DND-41 (cell line): ENCODE measurements at regions not wholly inside any gene's neighbourhood (a gene's known extent, or its start where the extent isn't known, plus 50 kb on each side); places are given as distances from the start of the nearest gene placed in this dataset.
"Not testable (repeated sequence)": the region's sequence is repeated elsewhere in the genome, so short reads cannot be mapped to it uniquely, and the experiment has no call there.

Source experiments
- ATAC-seq: fragments of 200-7000 bp; cut with Tn5 transposase; 3 replicates; pipeline ENCODE4 v1.9.1; 2021; ENCODE audit warnings: low read depth; ENCODE audit not compliant: insufficient read depth
- DNase-seq: peaks from one replicate; pipeline ENCODE4 v3.0.0-alpha.2; 2020
- H2AFZ ChIP-seq: 2 replicates; pipeline ENCODE4 v1.6.0; 2012; ENCODE audit warnings: low read depth, low read length
- H3K27ac ChIP-seq: 2 replicates; pipeline ENCODE4 v1.5.1; 2012; ENCODE audit warnings: low read length, inconsistent platforms
- H3K27me3 ChIP-seq: fragments of 200-600 bp; sonication (generic); 2 replicates; pipeline ENCODE4 v1.6.0; 2012; ENCODE audit warnings: low read length, mild to moderate bottlenecking, inconsistent platforms; ENCODE audit not compliant: insufficient read depth, poor library complexity
- H3K36me3 ChIP-seq: 2 replicates; pipeline ENCODE4 v1.5.1; 2012; ENCODE audit warnings: low read length, inconsistent platforms; ENCODE audit not compliant: insufficient read depth
- H3K4me1 ChIP-seq: 2 replicates; pipeline ENCODE4 v1.5.1; 2012; ENCODE audit warnings: mild to moderate bottlenecking, low read length; ENCODE audit not compliant: insufficient read depth
- H3K4me2 ChIP-seq: 2 replicates; pipeline ENCODE4 v1.6.0; 2012; ENCODE audit warnings: mild to moderate bottlenecking, moderate library complexity, low read length, inconsistent platforms; ENCODE audit not compliant: insufficient read depth
- H3K4me3 ChIP-seq, 2 experiments: fragments of 200-600 bp in 1 of 2; shearing (Covaris generic) in 1 of 2; 2 replicates each; pipeline ENCODE4 v1.5.1; 2012 to 2016; ENCODE audit warnings: inconsistent platforms in 2 of 2, low read length in 2 of 2, mild to moderate bottlenecking in 2 of 2, low read depth in 1 of 2, moderate library complexity in 1 of 2
- H3K79me2 ChIP-seq: 2 replicates; pipeline ENCODE4 v1.6.0; 2012; ENCODE audit warnings: low read length, inconsistent platforms; ENCODE audit not compliant: insufficient read depth
- H3K9ac ChIP-seq: 2 replicates; pipeline ENCODE4 v1.6.0; 2012; ENCODE audit warnings: low read depth, mild to moderate bottlenecking, inconsistent platforms, low read length, moderate library complexity
- H3K9me3 ChIP-seq: 2 replicates; pipeline ENCODE4 v1.5.1; 2012; ENCODE audit warnings: low read length, moderate library complexity, mild to moderate bottlenecking, inconsistent platforms; ENCODE audit not compliant: insufficient read depth, severe bottlenecking
- H4K20me1 ChIP-seq: 2 replicates; pipeline ENCODE4 v1.6.0; 2012; ENCODE audit warnings: low read length; ENCODE audit not compliant: insufficient read depth
- CTCF ChIP-seq: IDR thresholded peaks from 2 replicates; pipeline ENCODE4 v1.5.1; 2012; ENCODE audit warnings: borderline replicate concordance, low read length, moderate library complexity, mild to moderate bottlenecking; ENCODE audit not compliant: poor library complexity, severe bottlenecking; ENCODE audit errors: extremely low read depth
- EZH2 ChIP-seq: IDR thresholded peaks from 3 replicates; pipeline ENCODE4 v1.6.1; 2012; ENCODE audit warnings: borderline replicate concordance, low read depth, mild to moderate bottlenecking, moderate library complexity, low read length, inconsistent platforms; ENCODE audit not compliant: severe bottlenecking

GRCh38 chr15:89019436-89019835, 68.8 kb upstream of the ABHD2 start:
- DNase-seq: no peak

GRCh38 chr15:89021224-89021623, 67.0 kb upstream of the ABHD2 start:
- Histone ChIP-seq H3K27me3 (peaks cover 17% of the 10 kb centered on the region), H3K9me3 (no peaks in the 10 kb centered on the region), H3K36me3 (no peaks in the 10 kb centered on the region), H3K4me3 (no peak overlapping the region), H3K79me2 (no peaks in the 10 kb centered on the region), H3K4me1 (peaks cover 9% of the 10 kb centered on the region), H3K27ac (no peak overlapping the region), H3K9ac (no peak overlapping the region), H2AFZ (no peak overlapping the region), H4K20me1 (no peaks in the 10 kb centered on the region), H3K4me2 (no peak overlapping the region)
- DNase-seq (no peak), ATAC-seq (no peak)
- TF ChIP-seq EZH2 (no peak), CTCF (no peak)

More at GRCh38 chr15:89019436-89019835, 68.8 kb upstream of the ABHD2 start:
- Histone ChIP-seq H3K4me2 (no peak overlapping the region), H3K27me3 (peaks cover 17% of the 10 kb centered on the region), H3K4me1 (peaks cover 9% of the 10 kb centered on the region), H3K27ac (no peak overlapping the region), H3K9me3 (no peaks in the 10 kb centered on the region), H3K36me3 (no peaks in the 10 kb centered on the region), H4K20me1 (no peaks in the 10 kb centered on the region), H2AFZ (no peak overlapping the region), H3K9ac (no peak overlapping the region), H3K4me3 (no peak overlapping the region), H3K79me2 (no peaks in the 10 kb centered on the region)
- TF ChIP-seq EZH2: no peak
- no peak for TF ChIP-seq CTCF
- ATAC-seq: no peak

GRCh38 chr15:89021886-89022285, 66.4 kb upstream of the ABHD2 start:
- not testable (repeated sequence) for DNase-seq, H3K9me3 ChIP-seq, ATAC-seq, H3K4me3 ChIP-seq, H3K9ac ChIP-seq, H3K36me3 ChIP-seq, H3K27ac ChIP-seq, H3K79me2 ChIP-seq, H3K4me1 ChIP-seq, H3K4me2 ChIP-seq, H4K20me1 ChIP-seq, H2AFZ ChIP-seq
- H3K27me3 ChIP-seq: peaks cover 13% of the 10 kb centered on the region

- TF ChIP-seq EZH2 (no peak), CTCF (no peak)
- Histone ChIP-seq H3K27ac (no peak overlapping the region), H2AFZ (no peak overlapping the region), H3K9me3 (no peaks in the 10 kb centered on the region), H3K4me2 (no peak overlapping the region), H3K36me3 (no peaks in the 10 kb centered on the region), H3K79me2 (no peaks in the 10 kb centered on the region), H3K9ac (no peak overlapping the region), H4K20me1 (no peaks in the 10 kb centered on the region), H3K27me3 (peaks cover 3% of the 10 kb centered on the region), H3K4me1 (no peaks in the 10 kb centered on the region), H3K4me3 (no peak overlapping the region)
- DNase-seq (no peak), ATAC-seq (no peak)
These were observed 64.8 kb upstream of the ABHD2 start for GRCh38 chr15:89023311-89023961.
